MM.1S (cell line): ENCODE measurements at regions not wholly inside any gene's neighbourhood (a gene's known extent, or its start where the extent isn't known, plus 50 kb on each side); places are given as distances from the start of the nearest gene placed in this dataset.

Source experiments
- DNase-seq: peaks from one replicate; pipeline ENCODE4 v3.0.0-alpha.2; 2015
- H2AFZ ChIP-seq: fragments of 300-600 bp; sonication (generic); 2 replicates; pipeline ENCODE4 v1.6.0; 2016; ENCODE audit warnings: antibody characterized with exemption, low read length
- H3F3A ChIP-seq: fragments of 300-600 bp; sonication (generic); 2 replicates; pipeline ENCODE4 v1.6.1; 2016; ENCODE audit warnings: mild to moderate bottlenecking, antibody characterized with exemption, low read length, moderate library complexity, mixed read lengths; ENCODE audit not compliant: insufficient read depth
- H3K27ac ChIP-seq: fragments of 300-600 bp; sonication (generic); 2 replicates; pipeline ENCODE4 v1.5.1; 2016; ENCODE audit warnings: mild to moderate bottlenecking, low read length
- H3K27me3 ChIP-seq: fragments of 300-600 bp; sonication (generic); replicated peaks from 2 replicates; pipeline ENCODE4 v1.6.0; 2016; ENCODE audit warnings: low read length; ENCODE audit not compliant: insufficient read depth
- H3K36me3 ChIP-seq: fragments of 300-600 bp; sonication (generic); replicated peaks from 2 replicates; pipeline ENCODE4 v1.6.1; 2016; ENCODE audit warnings: mild to moderate bottlenecking, low read length, mixed read lengths; ENCODE audit not compliant: insufficient read depth
- H3K4me1 ChIP-seq: fragments of 300-600 bp; sonication (generic); 2 replicates; pipeline ENCODE4 v1.6.1; 2016; ENCODE audit warnings: low read length, mixed read lengths
- H3K4me2 ChIP-seq: fragments of 300-600 bp; sonication (generic); 2 replicates; pipeline ENCODE4 v1.6.0; 2016; ENCODE audit warnings: low read depth, low read length
- H3K4me3 ChIP-seq: fragments of 300-600 bp; sonication (generic); 2 replicates; pipeline ENCODE4 v1.5.1; 2016; ENCODE audit warnings: low read length, mixed read lengths
- H3K79me2 ChIP-seq: fragments of 300-600 bp; sonication (generic); 2 replicates; pipeline ENCODE4 v1.6.1; 2016; ENCODE audit warnings: mixed run types, low read length, mixed read lengths
- H3K9ac ChIP-seq: fragments of 300-600 bp; sonication (generic); 2 replicates; pipeline ENCODE4 v1.6.1; 2016; ENCODE audit warnings: low read length, mixed read lengths
- H3K9me2 ChIP-seq: fragments of 300-600 bp; sonication (generic); replicated peaks from 2 replicates; pipeline ENCODE4 v1.6.1; 2016; ENCODE audit warnings: mild to moderate bottlenecking, low read length, mixed read lengths; ENCODE audit not compliant: insufficient read depth
- H3K9me3 ChIP-seq: fragments of 300-600 bp; sonication (generic); replicated peaks from 2 replicates; pipeline ENCODE4 v1.6.1; 2016; ENCODE audit warnings: mild to moderate bottlenecking, low read length, mixed read lengths; ENCODE audit not compliant: insufficient read depth
- H4K20me1 ChIP-seq: fragments of 300-600 bp; sonication (generic); 2 replicates; pipeline ENCODE4 v1.6.1; 2016; ENCODE audit warnings: mild to moderate bottlenecking, low read length, moderate library complexity, mixed read lengths; ENCODE audit not compliant: insufficient read depth
- EZH2 ChIP-seq: fragments of 300-600 bp; sonication (generic); optimal IDR thresholded peaks from 2 replicates; pipeline ENCODE3; 2017; ENCODE audit warnings: low read depth, mild to moderate bottlenecking, antibody characterized with exemption, low read length, mixed read lengths
- EZH2phosphoT487 ChIP-seq: fragments of 300-600 bp; sonication (generic); IDR thresholded peaks from 2 replicates; pipeline ENCODE4 v1.6.1; 2018; ENCODE audit warnings: antibody characterized with exemption, low read length
- TF ChIP-seq, protein P1 (sequence below): fragments of 300-600 bp; sonication (generic); IDR thresholded peaks from 2 replicates; pipeline ENCODE4 v1.5.1; 2016; ENCODE audit warnings: antibody characterized with exemption, low read length, mixed read lengths

DNA sequence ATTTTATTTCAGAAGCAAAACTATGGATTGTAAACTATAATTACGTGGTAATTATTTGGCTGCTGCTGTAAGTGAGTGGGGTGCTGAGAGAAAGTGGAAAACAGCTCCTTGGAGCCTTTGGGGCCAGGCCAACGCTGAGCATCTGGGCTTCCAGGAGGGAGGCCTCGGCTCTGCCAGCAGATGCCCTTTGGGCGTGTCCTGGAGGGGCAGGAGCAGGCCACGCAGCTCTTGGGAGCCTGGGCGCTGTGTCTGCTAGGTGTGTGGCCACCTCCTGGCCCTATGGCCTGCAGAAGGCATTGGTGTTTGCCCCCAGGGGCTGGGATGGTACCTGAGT lies 423.3 kb downstream of the GLRX3 start:
- TF ChIP-seq EZH2, result no peak
- TF ChIP-seq, protein P1, sequence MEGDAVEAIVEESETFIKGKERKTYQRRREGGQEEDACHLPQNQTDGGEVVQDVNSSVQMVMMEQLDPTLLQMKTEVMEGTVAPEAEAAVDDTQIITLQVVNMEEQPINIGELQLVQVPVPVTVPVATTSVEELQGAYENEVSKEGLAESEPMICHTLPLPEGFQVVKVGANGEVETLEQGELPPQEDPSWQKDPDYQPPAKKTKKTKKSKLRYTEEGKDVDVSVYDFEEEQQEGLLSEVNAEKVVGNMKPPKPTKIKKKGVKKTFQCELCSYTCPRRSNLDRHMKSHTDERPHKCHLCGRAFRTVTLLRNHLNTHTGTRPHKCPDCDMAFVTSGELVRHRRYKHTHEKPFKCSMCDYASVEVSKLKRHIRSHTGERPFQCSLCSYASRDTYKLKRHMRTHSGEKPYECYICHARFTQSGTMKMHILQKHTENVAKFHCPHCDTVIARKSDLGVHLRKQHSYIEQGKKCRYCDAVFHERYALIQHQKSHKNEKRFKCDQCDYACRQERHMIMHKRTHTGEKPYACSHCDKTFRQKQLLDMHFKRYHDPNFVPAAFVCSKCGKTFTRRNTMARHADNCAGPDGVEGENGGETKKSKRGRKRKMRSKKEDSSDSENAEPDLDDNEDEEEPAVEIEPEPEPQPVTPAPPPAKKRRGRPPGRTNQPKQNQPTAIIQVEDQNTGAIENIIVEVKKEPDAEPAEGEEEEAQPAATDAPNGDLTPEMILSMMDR, result no peak
- no peaks in the 10 kb centered on the region for H3K36me3 ChIP-seq
- no peak overlapping the region for H3K9ac ChIP-seq
- no peaks in the 10 kb centered on the region for H4K20me1 ChIP-seq
- H3K9me2 ChIP-seq, result no peaks in the 10 kb centered on the region
- H3F3A ChIP-seq, result no peaks in the 10 kb centered on the region
- no peaks in the 10 kb centered on the region for H3K79me2 ChIP-seq
- H3K27ac ChIP-seq, result no peak overlapping the region
- H3K9me3 ChIP-seq, result no peaks in the 10 kb centered on the region
- H3K4me3 ChIP-seq, result no peak overlapping the region
- H3K4me2 ChIP-seq, result no peak overlapping the region
- no peaks in the 10 kb centered on the region for H3K4me1 ChIP-seq
- H3K27me3 ChIP-seq, result no peaks in the 10 kb centered on the region
- no peak overlapping the region for H2AFZ ChIP-seq
- no peak for DNase-seq

DNA sequence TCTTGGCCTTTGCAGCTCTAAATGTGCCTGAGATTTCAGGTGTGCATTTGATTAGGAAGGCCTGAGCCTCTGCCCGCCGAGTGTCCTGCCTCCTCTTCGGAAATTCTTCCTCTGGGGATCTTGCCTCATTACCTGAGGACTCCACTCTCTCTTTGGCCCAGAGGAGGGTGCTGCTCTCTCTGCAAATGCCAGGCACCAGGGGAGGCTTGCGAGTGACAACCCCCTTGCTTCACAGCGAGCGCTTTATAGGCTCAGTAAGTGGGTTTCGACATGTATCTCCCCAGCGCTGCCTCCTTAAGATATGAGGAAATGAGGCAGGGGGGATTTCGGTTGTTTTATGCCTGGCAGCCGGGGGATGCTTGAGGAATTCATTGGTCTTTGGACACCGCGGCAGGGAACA lies 423.9 kb downstream of the GLRX3 start:
- no peaks in the 10 kb centered on the region for H3K4me1 ChIP-seq
- no peak for DNase-seq
- no peaks in the 10 kb centered on the region for H3K27me3 ChIP-seq
- no peaks in the 10 kb centered on the region for H3K9me2 ChIP-seq
- no peak for TF ChIP-seq EZH2phosphoT487
- TF ChIP-seq, protein P1, result no peak
- TF ChIP-seq EZH2, result no peak
- H3F3A ChIP-seq, result no peaks in the 10 kb centered on the region
- no peaks in the 10 kb centered on the region for H3K9me3 ChIP-seq
- no peak overlapping the region for H2AFZ ChIP-seq
- H3K9ac ChIP-seq, result no peak overlapping the region
- no peak overlapping the region for H3K27ac ChIP-seq
- H3K36me3 ChIP-seq, result no peaks in the 10 kb centered on the region
- no peaks in the 10 kb centered on the region for H4K20me1 ChIP-seq
- no peak overlapping the region for H3K4me3 ChIP-seq
- no peak overlapping the region for H3K4me2 ChIP-seq
- H3K79me2 ChIP-seq, result no peaks in the 10 kb centered on the region

DNA sequence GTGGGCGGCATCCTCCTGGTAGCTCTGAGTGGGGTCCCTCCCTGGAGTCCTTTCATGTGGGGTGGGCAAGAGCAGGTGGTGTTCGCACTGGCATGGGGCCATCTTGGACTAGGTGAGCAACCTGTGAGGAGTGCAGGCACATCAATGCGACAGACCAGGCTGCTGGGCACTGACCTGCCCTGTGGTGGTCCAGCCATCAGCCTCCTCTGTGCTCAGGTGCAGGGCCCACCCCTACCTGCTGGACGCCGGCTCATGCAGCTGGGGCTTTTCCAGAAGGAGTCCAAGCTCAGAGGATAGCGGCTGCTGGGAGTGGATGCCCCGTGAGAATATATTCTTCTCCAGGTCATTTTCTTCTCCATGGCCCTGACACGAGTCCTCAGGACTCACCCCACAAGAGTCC lies 424.4 kb downstream of the GLRX3 start:
- Histone ChIP-seq H3K27me3 (no peaks in the 10 kb centered on the region), H3K4me2 (no peak overlapping the region)

More for the DNA sequence above, 424.4 kb downstream of the GLRX3 start:
- Histone ChIP-seq H3K9me2 (no peaks in the 10 kb centered on the region), H4K20me1 (no peaks in the 10 kb centered on the region), H3K9ac (no peak overlapping the region), H3K4me3 (no peak overlapping the region), H2AFZ (no peak overlapping the region), H3K79me2 (no peaks in the 10 kb centered on the region), H3K9me3 (no peaks in the 10 kb centered on the region), H3K4me1 (no peaks in the 10 kb centered on the region), H3K36me3 (no peaks in the 10 kb centered on the region), H3F3A (no peaks in the 10 kb centered on the region), H3K27ac (no peak overlapping the region)
- DNase-seq, result no peak
- TF ChIP-seq EZH2, result no peak
- TF ChIP-seq, protein P1, result no peak
- TF ChIP-seq EZH2phosphoT487, result no peak
